HL-60 (cell line): ENCODE measurements at regions not wholly inside any gene's neighbourhood (a gene's known extent, or its start where the extent isn't known, plus 50 kb on each side); places are given as distances from the start of the nearest gene placed in this dataset.
A peak's percentile ranks its signal among the peaks of the same experiment; 100 is the strongest.

Experiments
- DNase-seq, 2 experiments: peaks; one replicate each; pipeline ENCODE4 v3.0.0-alpha.2; 2010 to 2020; ENCODE audit warnings: low read depth in 1 of 2, low spot score in 1 of 2
- H3K27ac ChIP-seq: fragments of 250-450 bp; sonication (Bioruptor Pico); replicated peaks from 2 replicates; pipeline ENCODE4 v1.5.1; 2020; ENCODE audit warnings: mild to moderate bottlenecking, moderate library complexity
- H3K27me3 ChIP-seq: fragments of 250-450 bp; sonication (Bioruptor Pico); 2 replicates; pipeline ENCODE4 v1.5.1; 2021; ENCODE audit warnings: mild to moderate bottlenecking, moderate library complexity; ENCODE audit not compliant: insufficient read depth, poor library complexity, severe bottlenecking
- H3K4me3 ChIP-seq: replicated peaks from 2 replicates; pipeline ENCODE4 v1.5.1; 2011; ENCODE audit warnings: mild to moderate bottlenecking, control low read depth, low read length; ENCODE audit not compliant: insufficient read depth
- GABPA ChIP-seq: IDR thresholded peaks from 2 replicates; pipeline ENCODE4 v1.6.1; 2012; ENCODE audit warnings: low read depth
- POLR2AphosphoS5 ChIP-seq: IDR thresholded peaks from 2 replicates; pipeline ENCODE4 v1.6.1; 2012; ENCODE audit warnings: low read depth
- SPI1 ChIP-seq: IDR thresholded peaks from 2 replicates; pipeline ENCODE4 v1.6.1; 2012; ENCODE audit warnings: low read depth, mild to moderate bottlenecking, borderline replicate concordance
- TF ChIP-seq, protein P1 (sequence below): IDR thresholded peaks from one replicate; pipeline ENCODE4 v1.5.1; 2011; ENCODE audit warnings: low read length, control low read depth, inconsistent platforms; ENCODE audit not compliant: insufficient read depth
- TF ChIP-seq, protein P2 (sequence below): IDR thresholded peaks from 2 replicates; pipeline ENCODE4 v1.6.1; 2012; ENCODE audit warnings: low read depth; ENCODE audit not compliant: insufficient replicate concordance

DNA sequence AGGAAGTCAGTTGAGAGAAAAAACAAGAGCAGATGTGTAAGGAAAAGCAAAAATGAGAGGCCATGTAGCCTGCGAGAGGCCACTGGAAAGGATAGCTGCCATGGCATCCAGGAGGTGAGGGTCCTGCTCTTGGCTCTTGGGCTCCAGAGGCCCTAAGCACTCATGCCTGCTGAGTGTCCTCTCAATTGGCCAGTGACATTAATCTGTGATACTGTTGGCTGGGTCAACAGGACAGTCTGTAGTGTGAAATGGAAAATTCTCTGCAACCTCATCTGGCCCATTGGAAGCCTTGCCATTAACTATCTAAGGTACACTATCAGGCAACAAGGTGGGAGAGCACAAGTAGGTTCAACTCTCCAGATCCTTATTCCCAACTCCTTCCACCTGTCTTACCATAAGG, 180.9 kb downstream of the LY86 start:
- TF ChIP-seq, protein P1, sequence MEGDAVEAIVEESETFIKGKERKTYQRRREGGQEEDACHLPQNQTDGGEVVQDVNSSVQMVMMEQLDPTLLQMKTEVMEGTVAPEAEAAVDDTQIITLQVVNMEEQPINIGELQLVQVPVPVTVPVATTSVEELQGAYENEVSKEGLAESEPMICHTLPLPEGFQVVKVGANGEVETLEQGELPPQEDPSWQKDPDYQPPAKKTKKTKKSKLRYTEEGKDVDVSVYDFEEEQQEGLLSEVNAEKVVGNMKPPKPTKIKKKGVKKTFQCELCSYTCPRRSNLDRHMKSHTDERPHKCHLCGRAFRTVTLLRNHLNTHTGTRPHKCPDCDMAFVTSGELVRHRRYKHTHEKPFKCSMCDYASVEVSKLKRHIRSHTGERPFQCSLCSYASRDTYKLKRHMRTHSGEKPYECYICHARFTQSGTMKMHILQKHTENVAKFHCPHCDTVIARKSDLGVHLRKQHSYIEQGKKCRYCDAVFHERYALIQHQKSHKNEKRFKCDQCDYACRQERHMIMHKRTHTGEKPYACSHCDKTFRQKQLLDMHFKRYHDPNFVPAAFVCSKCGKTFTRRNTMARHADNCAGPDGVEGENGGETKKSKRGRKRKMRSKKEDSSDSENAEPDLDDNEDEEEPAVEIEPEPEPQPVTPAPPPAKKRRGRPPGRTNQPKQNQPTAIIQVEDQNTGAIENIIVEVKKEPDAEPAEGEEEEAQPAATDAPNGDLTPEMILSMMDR = no peak
- TF ChIP-seq SPI1 (no peak), POLR2AphosphoS5 (no peak), GABPA (no peak)
- TF ChIP-seq, protein P2, sequence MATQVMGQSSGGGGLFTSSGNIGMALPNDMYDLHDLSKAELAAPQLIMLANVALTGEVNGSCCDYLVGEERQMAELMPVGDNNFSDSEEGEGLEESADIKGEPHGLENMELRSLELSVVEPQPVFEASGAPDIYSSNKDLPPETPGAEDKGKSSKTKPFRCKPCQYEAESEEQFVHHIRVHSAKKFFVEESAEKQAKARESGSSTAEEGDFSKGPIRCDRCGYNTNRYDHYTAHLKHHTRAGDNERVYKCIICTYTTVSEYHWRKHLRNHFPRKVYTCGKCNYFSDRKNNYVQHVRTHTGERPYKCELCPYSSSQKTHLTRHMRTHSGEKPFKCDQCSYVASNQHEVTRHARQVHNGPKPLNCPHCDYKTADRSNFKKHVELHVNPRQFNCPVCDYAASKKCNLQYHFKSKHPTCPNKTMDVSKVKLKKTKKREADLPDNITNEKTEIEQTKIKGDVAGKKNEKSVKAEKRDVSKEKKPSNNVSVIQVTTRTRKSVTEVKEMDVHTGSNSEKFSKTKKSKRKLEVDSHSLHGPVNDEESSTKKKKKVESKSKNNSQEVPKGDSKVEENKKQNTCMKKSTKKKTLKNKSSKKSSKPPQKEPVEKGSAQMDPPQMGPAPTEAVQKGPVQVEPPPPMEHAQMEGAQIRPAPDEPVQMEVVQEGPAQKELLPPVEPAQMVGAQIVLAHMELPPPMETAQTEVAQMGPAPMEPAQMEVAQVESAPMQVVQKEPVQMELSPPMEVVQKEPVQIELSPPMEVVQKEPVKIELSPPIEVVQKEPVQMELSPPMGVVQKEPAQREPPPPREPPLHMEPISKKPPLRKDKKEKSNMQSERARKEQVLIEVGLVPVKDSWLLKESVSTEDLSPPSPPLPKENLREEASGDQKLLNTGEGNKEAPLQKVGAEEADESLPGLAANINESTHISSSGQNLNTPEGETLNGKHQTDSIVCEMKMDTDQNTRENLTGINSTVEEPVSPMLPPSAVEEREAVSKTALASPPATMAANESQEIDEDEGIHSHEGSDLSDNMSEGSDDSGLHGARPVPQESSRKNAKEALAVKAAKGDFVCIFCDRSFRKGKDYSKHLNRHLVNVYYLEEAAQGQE = no peak
- no peak for DNase-seq
- no peak overlapping the region for H3K4me3 ChIP-seq
- no peak overlapping the region for H3K27ac ChIP-seq
- no peaks in the 10 kb centered on the region for H3K27me3 ChIP-seq

DNA sequence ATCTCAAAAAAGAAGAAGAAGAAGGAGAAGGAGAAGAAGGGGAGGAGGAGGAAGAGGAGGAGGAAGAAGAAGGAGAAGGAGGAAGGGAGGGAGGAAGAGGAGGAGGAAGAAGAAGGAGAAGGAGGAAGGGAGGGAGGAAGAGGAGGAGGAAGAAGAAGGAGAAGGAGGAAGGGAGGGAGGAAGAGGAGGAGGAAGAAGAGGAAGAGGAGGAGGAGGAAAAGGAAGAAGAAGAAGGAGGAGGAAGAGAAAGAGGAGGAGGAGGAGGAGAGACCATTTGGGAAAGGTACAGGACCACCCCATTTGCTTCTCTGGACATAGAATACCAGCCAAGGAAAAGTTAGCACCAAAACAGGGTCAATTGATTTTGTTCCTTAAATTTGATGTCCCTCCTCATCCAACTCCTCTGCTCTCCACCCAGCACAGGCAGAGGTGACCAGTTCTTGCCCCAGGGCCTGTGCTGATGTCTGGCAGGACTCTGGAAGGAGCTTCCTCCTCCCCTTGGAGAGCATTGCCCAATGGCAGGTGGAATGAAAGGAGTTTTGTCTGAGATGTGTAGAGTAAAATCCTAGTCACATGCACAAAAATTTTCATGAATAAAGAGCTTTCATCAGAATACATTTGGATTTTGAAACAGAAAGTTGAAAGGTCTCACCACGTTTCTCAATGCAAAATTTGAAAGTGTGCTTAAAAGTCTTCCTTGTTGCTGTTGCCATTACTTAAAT, 182.9 kb downstream of the LY86 start:
- TF ChIP-seq SPI1 (no peak), GABPA (no peak), POLR2AphosphoS5 (no peak)
- TF ChIP-seq, protein P1 = no peak
- TF ChIP-seq, protein P2 = no peak
- DNase-seq = peak in 1 of 2 experiments; percentile 23
- H3K27ac ChIP-seq = no peak overlapping the region
- no peaks in the 10 kb centered on the region for H3K27me3 ChIP-seq
- H3K4me3 ChIP-seq = no peak overlapping the region

DNA sequence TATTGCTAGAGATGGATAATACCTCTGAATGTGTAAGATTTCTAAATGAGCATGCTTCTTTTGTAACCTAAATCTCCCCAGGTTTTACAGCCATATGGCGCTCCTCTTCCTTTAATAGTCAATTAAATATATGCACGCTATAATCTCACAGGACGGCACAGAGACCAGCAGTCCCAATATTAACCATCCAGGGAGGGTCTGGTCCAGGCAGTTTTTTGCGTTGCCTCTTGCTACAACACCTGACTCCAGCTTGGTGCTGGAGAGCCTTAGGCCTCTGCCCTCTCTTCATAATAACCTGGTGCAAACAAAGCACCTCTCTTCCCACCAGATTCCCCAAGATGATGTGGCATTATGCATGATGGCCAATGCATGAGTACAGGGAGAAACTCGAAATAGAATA, 183.4 kb downstream of the LY86 start:
- no peak for DNase-seq
- TF ChIP-seq, protein P2 = no peak
- TF ChIP-seq SPI1 (no peak), GABPA (no peak), POLR2AphosphoS5 (no peak)
- TF ChIP-seq, protein P1 = no peak
- no peaks in the 10 kb centered on the region for H3K27me3 ChIP-seq

More for the DNA sequence above, 183.4 kb downstream of the LY86 start:
- Histone ChIP-seq H3K27ac (no peak overlapping the region), H3K4me3 (no peak overlapping the region)
